SK-N-SH treated with all-trans-retinoic acid at 6 μM for 48 hours (cell line): ENCODE measurements at regions not wholly inside any gene's neighbourhood (a gene's known extent, or its start where the extent isn't known, plus 50 kb on each side); places are given as distances from the start of the nearest gene placed in this dataset.
"Not testable (repeated sequence)": the region's sequence is repeated elsewhere in the genome, so short reads cannot be mapped to it uniquely, and the experiment has no call there.

Experiments
- ATAC-seq: fragments of 200-7000 bp; cut with Tn5 transposase; 3 replicates; pipeline ENCODE4 v1.9.1; 2020; ENCODE audit warnings: mild to moderate bottlenecking, moderate library complexity
- ARNTL ChIP-seq: fragments of 450-650 bp; formaldehyde crosslinking; IDR thresholded peaks from 2 replicates; pipeline ENCODE4 v1.5.0; 2020; ENCODE audit warnings: low read depth, mild to moderate bottlenecking, moderate library complexity, borderline replicate concordance
- BACH2 ChIP-seq: fragments of 250-450 bp; sonication (Bioruptor Pico); IDR thresholded peaks from 2 replicates; pipeline ENCODE4 v1.9.0; 2021; ENCODE audit warnings: mild to moderate bottlenecking, borderline replicate concordance
- CSDC2 ChIP-seq: fragments of 250-450 bp; sonication (Bioruptor Pico); IDR thresholded peaks from 2 replicates; pipeline ENCODE4 v1.5.0; 2020; ENCODE audit warnings: mild to moderate bottlenecking, moderate library complexity
- ESRRG ChIP-seq: fragments of 250-450 bp; sonication (Bioruptor Pico); IDR thresholded peaks from 2 replicates; pipeline ENCODE4 v1.6.1; 2021; ENCODE audit warnings: mild to moderate bottlenecking
- GLIS3 ChIP-seq: fragments of 250-450 bp; sonication (Bioruptor Pico); IDR thresholded peaks from 2 replicates; pipeline ENCODE4 v1.5.0; 2020; ENCODE audit warnings: mild to moderate bottlenecking, moderate library complexity
- ISL1 ChIP-seq: fragments of 250-450 bp; sonication (Bioruptor Pico); IDR thresholded peaks from 2 replicates; pipeline ENCODE4 v2.1.2; 2022; ENCODE audit warnings: mild to moderate bottlenecking, moderate library complexity
- OSR1 ChIP-seq: fragments of 250-450 bp; sonication (Bioruptor Pico); IDR thresholded peaks from 2 replicates; pipeline ENCODE4 v1.8.0; 2022; ENCODE audit warnings: moderate library complexity, mild to moderate bottlenecking, inconsistent platforms
- PPARA ChIP-seq: fragments of 250-450 bp; sonication (Bioruptor Pico); IDR thresholded peaks from 2 replicates; pipeline ENCODE4 v1.5.0; 2020; ENCODE audit warnings: mild to moderate bottlenecking, borderline replicate concordance
- RARB ChIP-seq: fragments of 250-450 bp; sonication (Bioruptor Pico); IDR thresholded peaks from 2 replicates; pipeline ENCODE4 v1.8.0; 2021; ENCODE audit warnings: mild to moderate bottlenecking, moderate library complexity
- SNAI2 ChIP-seq: fragments of 250-450 bp; sonication (Bioruptor Pico); IDR thresholded peaks from 2 replicates; pipeline ENCODE4 v1.5.0; 2020; ENCODE audit warnings: mild to moderate bottlenecking, moderate library complexity
- TCF4 ChIP-seq: fragments of 250-450 bp; sonication (Bioruptor Pico); IDR thresholded peaks from 2 replicates; pipeline ENCODE4 v1.8.0; 2021; ENCODE audit warnings: mild to moderate bottlenecking, moderate library complexity, borderline replicate concordance
- TOX ChIP-seq: fragments of 250-450 bp; sonication (Bioruptor Pico); IDR thresholded peaks from 2 replicates; pipeline ENCODE4 v1.8.0; 2021; ENCODE audit warnings: mild to moderate bottlenecking, moderate library complexity, borderline replicate concordance
- ZC3H10 ChIP-seq: fragments of 250-450 bp; sonication (Bioruptor Pico); IDR thresholded peaks from 2 replicates; pipeline ENCODE4 v1.5.1; 2021; ENCODE audit warnings: mild to moderate bottlenecking, moderate library complexity
- ZFP3 ChIP-seq: fragments of 250-450 bp; sonication (Bioruptor Pico); IDR thresholded peaks from 2 replicates; pipeline ENCODE4 v1.5.0; 2020; ENCODE audit warnings: mild to moderate bottlenecking, moderate library complexity
- ZNF565 ChIP-seq: fragments of 450-650 bp; formaldehyde crosslinking; conservative IDR thresholded peaks from 2 replicates; pipeline ENCODE4 v1.5.0; 2020; ENCODE audit warnings: low read depth, mild to moderate bottlenecking, moderate library complexity
- ZNF70 ChIP-seq: fragments of 450-650 bp; formaldehyde crosslinking; IDR thresholded peaks from 2 replicates; pipeline ENCODE4 v1.5.0; 2020; ENCODE audit warnings: mild to moderate bottlenecking, moderate library complexity
- ZNF8 ChIP-seq: fragments of 450-650 bp; formaldehyde crosslinking; IDR thresholded peaks from 2 replicates; pipeline ENCODE4 v1.5.0; 2020; ENCODE audit warnings: mild to moderate bottlenecking, moderate library complexity
- TF ChIP-seq, protein P1 (sequence below): fragments of 250-450 bp; sonication (Bioruptor Pico); IDR thresholded peaks from 2 replicates; pipeline ENCODE4 v1.8.0; 2021; ENCODE audit warnings: low read depth, mild to moderate bottlenecking, moderate library complexity, borderline replicate concordance
- TF ChIP-seq, protein P2 (sequence below): fragments of 250-450 bp; sonication (Bioruptor Pico); IDR thresholded peaks from 2 replicates; pipeline ENCODE4 v1.8.0; 2020; ENCODE audit warnings: mild to moderate bottlenecking, moderate library complexity, borderline replicate concordance
- TF ChIP-seq, protein P3 (sequence below): fragments of 250-450 bp; sonication (Bioruptor Pico); IDR thresholded peaks from 2 replicates; pipeline ENCODE4 v1.5.0; 2020; ENCODE audit warnings: mild to moderate bottlenecking, moderate library complexity
- TF ChIP-seq, protein P4 (sequence below): fragments of 250-450 bp; sonication (Bioruptor Pico); IDR thresholded peaks from 2 replicates; pipeline ENCODE4 v1.5.1; 2021; ENCODE audit warnings: mild to moderate bottlenecking, moderate library complexity
- TF ChIP-seq, protein P5 (sequence below): fragments of 250-450 bp; sonication (Bioruptor Pico); IDR thresholded peaks from 2 replicates; pipeline ENCODE4 v1.5.1; 2020; ENCODE audit warnings: low read depth, mild to moderate bottlenecking, moderate library complexity

DNA sequence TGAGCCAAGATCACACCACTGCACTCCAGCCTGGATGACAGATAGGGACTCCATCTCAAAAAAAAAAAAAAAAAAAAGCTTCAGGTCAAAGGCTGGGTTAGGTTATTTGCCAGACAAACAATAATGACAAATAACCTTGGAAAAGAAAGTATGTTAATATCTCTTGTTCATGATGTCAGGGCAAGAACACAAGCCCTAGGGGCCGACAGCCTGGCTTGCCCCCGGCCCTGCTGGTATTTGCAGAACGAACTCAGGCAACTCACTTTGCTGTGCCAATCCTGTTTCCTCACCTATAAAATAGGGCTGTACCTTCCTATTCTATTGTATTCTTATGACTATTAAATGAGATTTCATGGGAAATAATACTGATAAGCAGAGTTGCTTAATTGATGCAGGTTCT, 75.4 kb upstream of the CDC42EP3 start:
- TF ChIP-seq ZNF8, result no peak
- TF ChIP-seq ZC3H10 (CRISPR knock-in tag), result no peak
- TF ChIP-seq RARB (CRISPR knock-in tag), result no peak
- TF ChIP-seq, protein P1, sequence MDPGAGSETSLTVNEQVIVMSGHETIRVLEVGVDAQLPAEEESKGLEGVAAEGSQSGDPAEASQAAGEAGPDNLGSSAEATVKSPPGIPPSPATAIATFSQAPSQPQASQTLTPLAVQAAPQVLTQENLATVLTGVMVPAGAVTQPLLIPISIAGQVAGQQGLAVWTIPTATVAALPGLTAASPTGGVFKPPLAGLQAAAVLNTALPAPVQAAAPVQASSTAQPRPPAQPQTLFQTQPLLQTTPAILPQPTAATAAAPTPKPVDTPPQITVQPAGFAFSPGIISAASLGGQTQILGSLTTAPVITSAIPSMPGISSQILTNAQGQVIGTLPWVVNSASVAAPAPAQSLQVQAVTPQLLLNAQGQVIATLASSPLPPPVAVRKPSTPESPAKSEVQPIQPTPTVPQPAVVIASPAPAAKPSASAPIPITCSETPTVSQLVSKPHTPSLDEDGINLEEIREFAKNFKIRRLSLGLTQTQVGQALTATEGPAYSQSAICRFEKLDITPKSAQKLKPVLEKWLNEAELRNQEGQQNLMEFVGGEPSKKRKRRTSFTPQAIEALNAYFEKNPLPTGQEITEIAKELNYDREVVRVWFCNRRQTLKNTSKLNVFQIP (CRISPR knock-in tag), result no peak
- TF ChIP-seq, protein P2, sequence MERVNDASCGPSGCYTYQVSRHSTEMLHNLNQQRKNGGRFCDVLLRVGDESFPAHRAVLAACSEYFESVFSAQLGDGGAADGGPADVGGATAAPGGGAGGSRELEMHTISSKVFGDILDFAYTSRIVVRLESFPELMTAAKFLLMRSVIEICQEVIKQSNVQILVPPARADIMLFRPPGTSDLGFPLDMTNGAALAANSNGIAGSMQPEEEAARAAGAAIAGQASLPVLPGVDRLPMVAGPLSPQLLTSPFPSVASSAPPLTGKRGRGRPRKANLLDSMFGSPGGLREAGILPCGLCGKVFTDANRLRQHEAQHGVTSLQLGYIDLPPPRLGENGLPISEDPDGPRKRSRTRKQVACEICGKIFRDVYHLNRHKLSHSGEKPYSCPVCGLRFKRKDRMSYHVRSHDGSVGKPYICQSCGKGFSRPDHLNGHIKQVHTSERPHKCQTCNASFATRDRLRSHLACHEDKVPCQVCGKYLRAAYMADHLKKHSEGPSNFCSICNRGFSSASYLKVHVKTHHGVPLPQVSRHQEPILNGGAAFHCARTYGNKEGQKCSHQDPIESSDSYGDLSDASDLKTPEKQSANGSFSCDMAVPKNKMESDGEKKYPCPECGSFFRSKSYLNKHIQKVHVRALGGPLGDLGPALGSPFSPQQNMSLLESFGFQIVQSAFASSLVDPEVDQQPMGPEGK (CRISPR knock-in tag), result no peak
- no peak for TF ChIP-seq CSDC2
- no peak for TF ChIP-seq SNAI2 (CRISPR knock-in tag)
- TF ChIP-seq ARNTL (CRISPR knock-in tag), result no peak
- no peak for TF ChIP-seq ISL1 (CRISPR knock-in tag)
- TF ChIP-seq, all 23 proteins: peak for 0
- ATAC-seq, result no peak

DNA sequence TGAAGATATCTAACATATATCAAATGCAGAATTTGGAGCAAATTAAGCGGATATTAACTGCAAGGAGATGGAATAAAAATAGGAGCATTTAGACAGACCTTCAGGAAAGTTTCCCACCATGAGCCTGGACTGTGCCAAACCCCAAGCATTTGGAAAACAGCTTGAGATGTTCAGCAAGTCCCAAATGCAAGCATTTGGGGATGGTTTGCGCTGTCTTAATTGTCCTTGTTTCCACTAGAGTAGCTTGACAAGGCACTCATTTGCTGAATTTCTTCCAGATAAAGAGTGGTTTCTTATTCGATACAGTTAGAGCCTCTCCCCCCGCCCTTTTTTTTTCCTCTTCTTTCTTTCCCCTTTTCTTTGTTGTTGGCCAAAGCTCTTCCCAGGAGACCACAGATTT, 77.1 kb upstream of the CDC42EP3 start:
- TF ChIP-seq ZNF565 (CRISPR knock-in tag), result no peak
- no peak for TF ChIP-seq ZNF8
- no peak for TF ChIP-seq ZFP3 (CRISPR knock-in tag)
- no peak for TF ChIP-seq ZNF70
- no peak for TF ChIP-seq OSR1 (CRISPR knock-in tag)
- TF ChIP-seq, protein P3, sequence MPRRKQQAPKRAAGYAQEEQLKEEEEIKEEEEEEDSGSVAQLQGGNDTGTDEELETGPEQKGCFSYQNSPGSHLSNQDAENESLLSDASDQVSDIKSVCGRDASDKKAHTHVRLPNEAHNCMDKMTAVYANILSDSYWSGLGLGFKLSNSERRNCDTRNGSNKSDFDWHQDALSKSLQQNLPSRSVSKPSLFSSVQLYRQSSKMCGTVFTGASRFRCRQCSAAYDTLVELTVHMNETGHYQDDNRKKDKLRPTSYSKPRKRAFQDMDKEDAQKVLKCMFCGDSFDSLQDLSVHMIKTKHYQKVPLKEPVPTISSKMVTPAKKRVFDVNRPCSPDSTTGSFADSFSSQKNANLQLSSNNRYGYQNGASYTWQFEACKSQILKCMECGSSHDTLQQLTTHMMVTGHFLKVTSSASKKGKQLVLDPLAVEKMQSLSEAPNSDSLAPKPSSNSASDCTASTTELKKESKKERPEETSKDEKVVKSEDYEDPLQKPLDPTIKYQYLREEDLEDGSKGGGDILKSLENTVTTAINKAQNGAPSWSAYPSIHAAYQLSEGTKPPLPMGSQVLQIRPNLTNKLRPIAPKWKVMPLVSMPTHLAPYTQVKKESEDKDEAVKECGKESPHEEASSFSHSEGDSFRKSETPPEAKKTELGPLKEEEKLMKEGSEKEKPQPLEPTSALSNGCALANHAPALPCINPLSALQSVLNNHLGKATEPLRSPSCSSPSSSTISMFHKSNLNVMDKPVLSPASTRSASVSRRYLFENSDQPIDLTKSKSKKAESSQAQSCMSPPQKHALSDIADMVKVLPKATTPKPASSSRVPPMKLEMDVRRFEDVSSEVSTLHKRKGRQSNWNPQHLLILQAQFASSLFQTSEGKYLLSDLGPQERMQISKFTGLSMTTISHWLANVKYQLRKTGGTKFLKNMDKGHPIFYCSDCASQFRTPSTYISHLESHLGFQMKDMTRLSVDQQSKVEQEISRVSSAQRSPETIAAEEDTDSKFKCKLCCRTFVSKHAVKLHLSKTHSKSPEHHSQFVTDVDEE (CRISPR knock-in tag), result no peak
- no peak for TF ChIP-seq SNAI2 (CRISPR knock-in tag)
- TF ChIP-seq, protein P4, sequence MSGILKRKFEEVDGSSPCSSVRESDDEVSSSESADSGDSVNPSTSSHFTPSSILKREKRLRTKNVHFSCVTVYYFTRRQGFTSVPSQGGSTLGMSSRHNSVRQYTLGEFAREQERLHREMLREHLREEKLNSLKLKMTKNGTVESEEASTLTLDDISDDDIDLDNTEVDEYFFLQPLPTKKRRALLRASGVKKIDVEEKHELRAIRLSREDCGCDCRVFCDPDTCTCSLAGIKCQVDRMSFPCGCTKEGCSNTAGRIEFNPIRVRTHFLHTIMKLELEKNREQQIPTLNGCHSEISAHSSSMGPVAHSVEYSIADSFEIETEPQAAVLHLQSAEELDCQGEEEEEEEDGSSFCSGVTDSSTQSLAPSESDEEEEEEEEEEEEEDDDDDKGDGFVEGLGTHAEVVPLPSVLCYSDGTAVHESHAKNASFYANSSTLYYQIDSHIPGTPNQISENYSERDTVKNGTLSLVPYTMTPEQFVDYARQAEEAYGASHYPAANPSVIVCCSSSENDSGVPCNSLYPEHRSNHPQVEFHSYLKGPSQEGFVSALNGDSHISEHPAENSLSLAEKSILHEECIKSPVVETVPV (CRISPR knock-in tag), result no peak
- no peak for TF ChIP-seq ESRRG (CRISPR knock-in tag)
- no peak for TF ChIP-seq TCF4 (CRISPR knock-in tag)
- no peak for TF ChIP-seq GLIS3 (CRISPR knock-in tag)
- TF ChIP-seq ARNTL (CRISPR knock-in tag), result no peak
- no peak for TF ChIP-seq TOX
- no peak for TF ChIP-seq ZC3H10 (CRISPR knock-in tag)
- TF ChIP-seq, protein P2 (CRISPR knock-in tag), result no peak
- TF ChIP-seq CSDC2, result no peak
- no peak for TF ChIP-seq BACH2 (CRISPR knock-in tag)
- no peak for ATAC-seq

DNA sequence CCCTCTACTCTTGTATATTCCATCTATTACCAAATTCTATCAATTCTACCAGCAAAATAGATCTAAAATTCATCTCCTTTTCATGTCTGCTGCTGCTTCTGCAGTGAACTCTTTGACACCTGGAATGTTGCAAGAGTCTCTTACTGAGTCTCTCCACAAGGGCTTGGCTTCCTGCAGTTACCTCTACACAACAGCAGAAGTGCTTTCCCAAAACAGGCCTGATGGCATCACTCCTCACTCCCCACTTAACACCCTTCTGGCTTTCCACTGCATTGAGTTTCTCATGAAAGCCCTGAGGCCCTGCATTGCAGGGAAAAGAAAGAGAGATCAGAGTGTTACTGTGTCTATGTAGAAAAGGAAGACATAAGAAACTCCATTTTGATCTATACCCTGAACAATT, 78.8 kb upstream of the CDC42EP3 start:
- not testable (repeated sequence) for ATAC-seq

DNA sequence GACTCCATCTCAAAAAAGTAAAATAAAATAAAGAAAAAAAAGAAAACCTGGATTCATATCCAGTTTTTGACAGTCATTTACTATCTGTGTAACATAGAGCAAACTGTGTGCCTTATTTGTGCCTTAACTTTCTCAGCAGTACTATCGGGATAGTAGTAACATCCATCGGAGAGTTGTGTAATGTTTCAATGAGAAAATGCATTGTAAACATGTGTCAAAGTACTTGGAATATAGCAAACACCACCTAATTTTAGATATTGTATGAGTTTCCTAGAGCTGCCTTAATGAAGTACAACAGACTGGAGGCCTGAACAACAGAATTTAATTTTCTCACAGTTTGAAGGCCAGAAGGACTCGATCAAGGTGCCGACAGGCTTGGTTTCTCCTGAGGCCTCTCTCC, 81.3 kb upstream of the CDC42EP3 start:
- TF ChIP-seq PPARA, result no peak
- TF ChIP-seq ZNF70, result no peak
- TF ChIP-seq, protein P3 (CRISPR knock-in tag), result no peak
- TF ChIP-seq RARB (CRISPR knock-in tag), result no peak
- TF ChIP-seq ZC3H10 (CRISPR knock-in tag), result no peak
- TF ChIP-seq ZFP3 (CRISPR knock-in tag), result no peak
- no peak for TF ChIP-seq TOX
- TF ChIP-seq, protein P5, sequence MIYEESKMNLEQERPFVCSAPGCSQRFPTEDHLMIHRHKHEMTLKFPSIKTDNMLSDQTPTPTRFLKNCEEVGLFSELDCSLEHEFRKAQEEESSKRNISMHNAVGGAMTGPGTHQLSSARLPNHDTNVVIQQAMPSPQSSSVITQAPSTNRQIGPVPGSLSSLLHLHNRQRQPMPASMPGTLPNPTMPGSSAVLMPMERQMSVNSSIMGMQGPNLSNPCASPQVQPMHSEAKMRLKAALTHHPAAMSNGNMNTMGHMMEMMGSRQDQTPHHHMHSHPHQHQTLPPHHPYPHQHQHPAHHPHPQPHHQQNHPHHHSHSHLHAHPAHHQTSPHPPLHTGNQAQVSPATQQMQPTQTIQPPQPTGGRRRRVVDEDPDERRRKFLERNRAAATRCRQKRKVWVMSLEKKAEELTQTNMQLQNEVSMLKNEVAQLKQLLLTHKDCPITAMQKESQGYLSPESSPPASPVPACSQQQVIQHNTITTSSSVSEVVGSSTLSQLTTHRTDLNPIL (CRISPR knock-in tag), result no peak
- no peak for TF ChIP-seq ISL1 (CRISPR knock-in tag)
- no peak for ATAC-seq
